Umbilical cord (tissue), 1 donor: ENCODE measurements at regions not wholly inside any gene's neighbourhood (a gene's known extent, or its start where the extent isn't known, plus 50 kb on each side); places are given as distances from the start of the nearest gene placed in this dataset.
A peak's percentile ranks its signal among the peaks of the same experiment; 100 is the strongest.

Experiments
- DNase-seq: peaks from one replicate; pipeline ENCODE4 v3.0.0-alpha.2; 2015; ENCODE audit warnings: low spot score

GRCh38 chr17:6325051-6325450 is 109.9 kb downstream of the AIPL1 start:
- DNase-seq, result no peak

GRCh38 chr17:6323626-6324356 is 111.1 kb downstream of the AIPL1 start:
- DNase-seq, result no peak

- no peak for DNase-seq
These were observed 112.6 kb downstream of the AIPL1 start for GRCh38 chr17:6322316-6322715.

- no peak for DNase-seq
These were observed 120.6 kb downstream of the AIPL1 start for GRCh38 chr17:6314311-6314710.

GRCh38 chr17:6313835-6314234 is 121.1 kb downstream of the AIPL1 start:
- DNase-seq, result no peak

- DNase-seq, result no peak
These were observed 128.1 kb downstream of the AIPL1 start for GRCh38 chr17:6306820-6307219.

- DNase-seq, result no peak
These were observed 129.1 kb downstream of the AIPL1 start for GRCh38 chr17:6305613-6306360.

GRCh38 chr17:6304894-6305612 is 129.9 kb downstream of the AIPL1 start:
- no peak for DNase-seq

GRCh38 chr17:6303664-6304063 is 131.3 kb downstream of the AIPL1 start:
- peak; percentile 22 for DNase-seq

- DNase-seq, result no peak
These were observed 135.6 kb downstream of the AIPL1 start for GRCh38 chr17:6299275-6299674.

GRCh38 chr17:6297960-6298359 is 137.0 kb downstream of the AIPL1 start:
- no peak for DNase-seq

- DNase-seq, result no peak
These were observed 137.8 kb downstream of the AIPL1 start for GRCh38 chr17:6297119-6297518.

- DNase-seq, result no peak
These were observed 144.3 kb downstream of the AIPL1 start for GRCh38 chr17:6290488-6291196.

- DNase-seq, result no peak
These were observed 148.7 kb downstream of the AIPL1 start for GRCh38 chr17:6286233-6286632.

GRCh38 chr17:6285486-6285885 is 149.4 kb downstream of the AIPL1 start:
- no peak for DNase-seq

- DNase-seq, result no peak
These were observed 155.3 kb downstream of the AIPL1 start for GRCh38 chr17:6279659-6280058.

GRCh38 chr17:6278376-6278775 is 156.5 kb downstream of the AIPL1 start:
- DNase-seq, result no peak

GRCh38 chr17:6276711-6277110 is 158.2 kb downstream of the AIPL1 start:
- DNase-seq, result no peak

GRCh38 chr17:6274310-6274709 is 160.6 kb downstream of the AIPL1 start:
- no peak for DNase-seq

GRCh38 chr17:6269478-6269877 is 165.4 kb downstream of the AIPL1 start:
- DNase-seq, result peak; percentile 49

GRCh38 chr17:6261466-6261865 is 173.5 kb downstream of the AIPL1 start:
- no peak for DNase-seq

- no peak for DNase-seq
These were observed 175.0 kb downstream of the AIPL1 start for GRCh38 chr17:6259899-6260298.
